Karpas-422 (cell line): ENCODE measurements at regions not wholly inside any gene's neighbourhood (a gene's known extent, or its start where the extent isn't known, plus 50 kb on each side); places are given as distances from the start of the nearest gene placed in this dataset.

Experiments
- DNase-seq: peaks from one replicate; pipeline ENCODE4 v3.0.0-alpha.2; 2015
- H2AFZ ChIP-seq: fragments of 200-600 bp; sonication (generic); 2 replicates; pipeline ENCODE4 v1.6.1; 2014; ENCODE audit warnings: antibody characterized with exemption, low read length, mixed read lengths
- H3K27ac ChIP-seq: fragments of 200-600 bp; sonication (generic); 2 replicates; pipeline ENCODE4 v1.5.1; 2014; ENCODE audit warnings: mild to moderate bottlenecking, low read length, moderate library complexity
- H3K27me3 ChIP-seq: fragments of 200-600 bp; sonication (generic); 2 replicates; pipeline ENCODE4 v1.6.1; 2014; ENCODE audit warnings: low read length, mixed read lengths
- H3K36me3 ChIP-seq: fragments of 200-600 bp; sonication (generic); 2 replicates; pipeline ENCODE4 v1.6.1; 2014; ENCODE audit warnings: low read length, mixed read lengths; ENCODE audit not compliant: insufficient read depth
- H3K4me1 ChIP-seq: fragments of 200-600 bp; sonication (generic); 2 replicates; pipeline ENCODE4 v1.6.1; 2014; ENCODE audit warnings: mild to moderate bottlenecking, low read length, mixed read lengths
- H3K4me2 ChIP-seq: fragments of 200-600 bp; sonication (generic); 2 replicates; pipeline ENCODE4 v1.6.1; 2014; ENCODE audit warnings: low read length, low read depth, mild to moderate bottlenecking; ENCODE audit not compliant: poor library complexity, severe bottlenecking
- H3K4me3 ChIP-seq: fragments of 200-600 bp; sonication (generic); 2 replicates; pipeline ENCODE4 v1.5.1; 2014; ENCODE audit warnings: mild to moderate bottlenecking, antibody characterized with exemption, low read length, mixed read lengths
- H3K79me2 ChIP-seq: fragments of 200-600 bp; sonication (generic); 2 replicates; pipeline ENCODE4 v1.6.1; 2014; ENCODE audit warnings: mild to moderate bottlenecking, low read length, mixed read lengths
- H3K9ac ChIP-seq: fragments of 200-600 bp; sonication (generic); 2 replicates; pipeline ENCODE4 v1.6.0; 2014; ENCODE audit warnings: low read length
- H3K9me2 ChIP-seq: fragments of 200-600 bp; sonication (generic), shearing (Covaris generic); replicated peaks from 2 replicates; pipeline ENCODE4 v1.6.0; 2014; ENCODE audit warnings: mild to moderate bottlenecking, low read length, moderate library complexity; ENCODE audit not compliant: insufficient read depth
- H3K9me3 ChIP-seq: fragments of 300-700, 200-600 bp; sonication (generic); 2 replicates; pipeline ENCODE4 v1.6.1; 2014; ENCODE audit warnings: low read length, mixed read lengths
- H4K20me1 ChIP-seq: fragments of 200-600 bp; sonication (generic); 2 replicates; pipeline ENCODE4 v1.6.1; 2014; ENCODE audit warnings: mild to moderate bottlenecking, antibody characterized with exemption, low read length, low read depth; ENCODE audit not compliant: insufficient read depth

DNA sequence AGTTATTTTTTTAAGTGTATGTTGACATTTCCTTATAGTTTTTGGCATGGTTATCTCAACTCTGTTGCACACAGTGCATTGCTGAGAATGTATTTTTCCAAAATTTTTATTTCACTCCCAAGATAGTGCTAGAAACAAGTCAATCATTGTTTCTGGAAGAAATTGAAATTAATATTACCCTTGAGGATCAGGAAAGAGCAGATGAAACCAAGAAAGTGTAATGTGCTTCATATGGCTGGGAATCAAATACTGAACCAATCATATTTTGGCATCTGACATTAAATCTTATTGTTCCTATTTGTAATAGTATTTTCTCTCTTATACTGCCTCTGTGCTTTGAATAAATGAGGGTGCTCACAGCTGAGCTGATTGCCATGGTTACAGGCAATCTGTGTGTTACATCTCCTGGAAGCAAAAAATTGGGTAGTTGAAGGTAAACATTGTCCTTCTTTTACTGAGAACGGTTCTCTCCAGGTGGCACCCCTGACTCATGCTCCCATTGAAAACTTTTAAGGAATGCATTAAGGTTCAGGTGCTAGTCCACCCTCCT, 358.2 kb upstream of the NR3C2 start:
- Histone ChIP-seq H3K36me3 (no peaks in the 10 kb centered on the region), H3K9ac (no peak overlapping the region), H3K4me2 (no peak overlapping the region), H2AFZ (no peak overlapping the region), H3K9me3 (peaks cover 6% of the 10 kb centered on the region; the same call in 1 of the 2 replicates), H3K9me2 (peaks cover 7% of the 10 kb centered on the region; the same call in 1 of the 2 replicates), H3K79me2 (no peaks in the 10 kb centered on the region), H3K27me3 (no peaks in the 10 kb centered on the region), H4K20me1 (no peaks in the 10 kb centered on the region), H3K4me1 (no peaks in the 10 kb centered on the region), H3K4me3 (no peak overlapping the region), H3K27ac (no peak overlapping the region)
- no peak for DNase-seq

GRCh38 chr4:148795156-148795864, 353.1 kb upstream of the NR3C2 start:
- no peak overlapping the region for H2AFZ ChIP-seq
- H4K20me1 ChIP-seq = no peaks in the 10 kb centered on the region
- H3K36me3 ChIP-seq = no peaks in the 10 kb centered on the region
- H3K27me3 ChIP-seq = no peaks in the 10 kb centered on the region
- H3K4me2 ChIP-seq = no peak overlapping the region
- DNase-seq = no peak
- no peak overlapping the region for H3K9ac ChIP-seq
- no peaks in the 10 kb centered on the region for H3K4me1 ChIP-seq
- no peaks in the 10 kb centered on the region; the same call in 1 of the 2 replicates for H3K9me2 ChIP-seq
- no peak overlapping the region for H3K27ac ChIP-seq
- no peak overlapping the region for H3K4me3 ChIP-seq
- H3K9me3 ChIP-seq = peaks cover 1% of the 10 kb centered on the region; the same call in 1 of the 2 replicates
- no peaks in the 10 kb centered on the region for H3K79me2 ChIP-seq

- H3K4me2 ChIP-seq = no peak overlapping the region
- H3K4me3 ChIP-seq = no peak overlapping the region
- H3K27me3 ChIP-seq = no peaks in the 10 kb centered on the region
- H3K4me1 ChIP-seq = no peaks in the 10 kb centered on the region
- no peak overlapping the region for H3K9ac ChIP-seq
- no peaks in the 10 kb centered on the region for H4K20me1 ChIP-seq
- no peak for DNase-seq
- no peaks in the 10 kb centered on the region for H3K36me3 ChIP-seq
- no peaks in the 10 kb centered on the region for H3K9me3 ChIP-seq
- H3K9me2 ChIP-seq = no peaks in the 10 kb centered on the region; the same call in 1 of the 2 replicates
- H2AFZ ChIP-seq = no peak overlapping the region
- no peaks in the 10 kb centered on the region for H3K79me2 ChIP-seq
- no peak overlapping the region for H3K27ac ChIP-seq
Observed at GRCh38 chr4:148793221-148793620, 351.0 kb upstream of the NR3C2 start.

DNA sequence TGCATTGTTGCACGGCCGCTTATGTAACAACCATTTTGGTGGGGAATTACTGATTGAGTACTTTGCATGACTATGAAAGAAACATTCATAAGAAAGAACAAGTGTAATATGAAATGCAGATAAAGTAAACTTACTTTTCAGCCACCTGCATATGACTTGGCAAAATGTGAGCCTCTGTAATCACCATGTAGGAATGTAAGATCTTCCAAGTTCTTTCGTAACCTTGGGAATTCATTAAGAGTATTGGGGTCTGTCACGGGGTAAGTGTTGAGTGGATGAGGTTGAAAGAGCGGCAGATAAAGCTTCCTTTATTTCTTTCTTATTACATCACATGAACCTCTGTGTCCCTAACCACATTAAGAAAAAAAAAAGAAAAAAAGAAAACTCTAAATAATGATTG, 348.5 kb upstream of the NR3C2 start:
- Histone ChIP-seq H3K27ac (no peak overlapping the region), H3K9me2 (no peaks in the 10 kb centered on the region; the same call in 1 of the 2 replicates), H4K20me1 (no peaks in the 10 kb centered on the region), H3K27me3 (peaks cover 2% of the 10 kb centered on the region; the same call in 1 of the 2 replicates), H3K79me2 (no peaks in the 10 kb centered on the region), H3K36me3 (no peaks in the 10 kb centered on the region), H3K9ac (no peak overlapping the region), H3K9me3 (no peaks in the 10 kb centered on the region), H3K4me1 (no peaks in the 10 kb centered on the region), H2AFZ (no peak overlapping the region), H3K4me2 (no peak overlapping the region), H3K4me3 (no peak overlapping the region)
- no peak for DNase-seq

DNA sequence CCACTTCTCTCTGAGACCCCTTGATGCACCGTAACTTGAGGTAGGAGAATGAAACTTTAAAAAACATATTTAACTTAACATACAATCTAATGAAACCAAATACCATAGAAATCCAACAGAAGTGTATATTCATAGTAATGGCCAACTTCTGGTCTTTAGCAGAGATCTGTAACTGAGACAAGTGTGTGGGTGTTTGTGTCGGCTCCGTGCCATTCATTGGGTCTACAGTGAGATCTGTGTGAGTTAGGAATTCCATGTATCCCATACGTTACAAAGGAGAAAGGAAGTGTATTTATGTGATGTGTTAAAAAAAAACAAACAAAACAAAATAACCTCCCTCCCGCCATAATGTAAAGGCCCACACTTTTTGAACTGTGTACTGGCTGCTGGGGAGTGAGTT, 348.0 kb upstream of the NR3C2 start:
- Histone ChIP-seq H4K20me1 (no peaks in the 10 kb centered on the region), H3K27ac (no peak overlapping the region), H3K4me2 (no peak overlapping the region), H3K4me3 (no peak overlapping the region), H3K4me1 (no peaks in the 10 kb centered on the region), H3K9ac (no peak overlapping the region), H2AFZ (no peak overlapping the region), H3K9me3 (no peaks in the 10 kb centered on the region), H3K36me3 (no peaks in the 10 kb centered on the region), H3K27me3 (peaks cover 3% of the 10 kb centered on the region; the same call in 1 of the 2 replicates), H3K79me2 (no peaks in the 10 kb centered on the region), H3K9me2 (no peaks in the 10 kb centered on the region; the same call in 1 of the 2 replicates)
- no peak for DNase-seq

DNA sequence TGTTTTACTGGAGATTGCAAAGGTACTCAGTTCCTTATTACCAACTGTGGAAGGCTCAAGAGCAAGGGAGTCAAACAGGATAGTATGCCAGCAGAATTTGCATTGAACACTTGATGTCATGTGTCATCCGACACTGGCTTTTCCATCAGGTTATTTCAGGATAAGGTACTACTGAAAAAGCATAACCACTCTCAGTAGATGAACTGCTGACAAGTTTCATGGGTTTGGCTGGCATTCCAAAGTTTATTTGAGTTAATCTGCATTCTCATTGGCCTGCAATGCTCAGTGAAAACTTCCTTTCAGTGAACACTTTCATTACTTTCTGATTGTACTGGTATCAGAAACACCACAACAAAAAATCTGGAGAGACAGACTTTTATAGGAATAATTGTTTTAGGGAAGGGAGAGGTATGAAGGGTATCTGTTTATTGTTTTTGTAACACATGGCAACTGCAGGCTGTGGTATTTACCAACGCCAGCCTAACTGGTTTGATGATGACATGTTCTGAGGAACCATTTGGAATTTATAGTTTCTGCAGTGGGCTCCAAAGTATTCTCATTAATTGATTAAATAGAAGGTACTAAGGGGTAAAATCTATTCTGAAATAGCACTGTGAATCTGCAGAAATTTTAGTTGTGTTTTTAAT, 345.7 kb upstream of the NR3C2 start:
- no peak for DNase-seq
- Histone ChIP-seq H3K4me2 (no peak overlapping the region), H3K27me3 (peaks cover 3% of the 10 kb centered on the region; the same call in 1 of the 2 replicates), H3K9ac (no peak overlapping the region), H3K27ac (no peak overlapping the region), H2AFZ (no peak overlapping the region), H3K9me3 (no peaks in the 10 kb centered on the region), H3K36me3 (no peaks in the 10 kb centered on the region), H3K4me3 (no peak overlapping the region), H3K4me1 (no peaks in the 10 kb centered on the region), H4K20me1 (no peaks in the 10 kb centered on the region), H3K79me2 (no peaks in the 10 kb centered on the region), H3K9me2 (no peaks in the 10 kb centered on the region; the same call in 1 of the 2 replicates)

DNA sequence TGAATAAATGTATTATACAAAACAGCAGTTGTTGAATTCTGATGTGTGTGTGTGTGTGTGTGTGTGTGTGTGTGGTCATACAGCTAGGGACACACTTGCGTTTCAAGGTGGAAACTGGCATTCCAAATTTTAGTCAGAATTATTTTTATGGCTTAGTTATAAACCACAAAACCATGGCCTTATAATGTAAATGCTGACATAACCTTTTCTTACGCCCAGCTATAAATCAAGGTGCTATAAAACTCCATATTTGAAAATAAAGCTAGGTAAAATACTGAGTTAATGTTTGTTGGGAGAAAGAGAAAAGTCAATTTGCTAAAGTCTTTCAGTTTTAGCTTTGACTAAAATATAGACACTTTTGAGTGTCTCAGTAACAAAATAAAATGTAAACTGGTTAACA, 345.1 kb upstream of the NR3C2 start:
- Histone ChIP-seq H3K9me2 (no peaks in the 10 kb centered on the region; the same call in 1 of the 2 replicates), H3K4me2 (no peak overlapping the region), H2AFZ (no peak overlapping the region), H4K20me1 (no peaks in the 10 kb centered on the region), H3K9ac (no peak overlapping the region), H3K27me3 (peaks cover 3% of the 10 kb centered on the region; the same call in 1 of the 2 replicates), H3K79me2 (no peaks in the 10 kb centered on the region), H3K36me3 (no peaks in the 10 kb centered on the region), H3K9me3 (no peaks in the 10 kb centered on the region), H3K27ac (no peak overlapping the region), H3K4me1 (no peaks in the 10 kb centered on the region), H3K4me3 (no peak overlapping the region)
- no peak for DNase-seq

DNA sequence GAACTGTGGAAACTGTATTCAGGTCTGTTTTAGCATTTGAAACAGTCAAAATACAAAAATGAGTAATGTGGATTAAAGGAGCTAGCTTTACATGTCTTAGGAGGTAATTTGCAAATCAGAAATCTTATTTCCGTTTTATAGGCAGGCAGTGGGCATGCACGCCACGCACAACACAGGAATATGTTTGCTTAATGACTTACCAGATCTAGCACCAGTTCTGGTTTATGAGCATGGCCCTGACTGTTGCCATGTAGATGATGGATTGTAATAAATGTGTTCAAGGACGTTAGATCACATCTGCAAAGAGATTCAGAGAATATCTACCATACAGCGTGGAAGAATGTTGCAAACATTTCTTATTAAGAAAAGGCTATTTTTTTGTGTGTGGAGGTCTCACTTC, 344.5 kb upstream of the NR3C2 start:
- no peak overlapping the region for H3K27ac ChIP-seq
- H4K20me1 ChIP-seq = no peaks in the 10 kb centered on the region
- no peaks in the 10 kb centered on the region for H3K36me3 ChIP-seq
- H3K9me3 ChIP-seq = no peaks in the 10 kb centered on the region
- H3K27me3 ChIP-seq = peaks cover 3% of the 10 kb centered on the region; the same call in 1 of the 2 replicates
- H3K79me2 ChIP-seq = no peaks in the 10 kb centered on the region
- H3K4me1 ChIP-seq = no peaks in the 10 kb centered on the region
- H2AFZ ChIP-seq = no peak overlapping the region
- H3K9ac ChIP-seq = no peak overlapping the region
- no peak overlapping the region for H3K4me3 ChIP-seq
- H3K9me2 ChIP-seq = no peaks in the 10 kb centered on the region; the same call in 1 of the 2 replicates
- no peak for DNase-seq
- no peak overlapping the region for H3K4me2 ChIP-seq
